Activated B cell treated with CpG ODN at 0.5 μM for 24 hours (primary cell): ENCODE measurements at regions not wholly inside any gene's neighbourhood (a gene's known extent, or its start where the extent isn't known, plus 50 kb on each side); places are given as distances from the start of the nearest gene placed in this dataset.

ENCODE experiments used
- ATAC-seq: fragments of 200-7000 bp; cut with Tn5 transposase; one replicate; pipeline ENCODE4 v1.10.0; 2021; ENCODE audit warnings: low read depth, mild to moderate bottlenecking, moderate library complexity
- CTCF ChIA-PET: fragments of 350-600 bp; sonication (Branson Sonifier 250); formaldehyde crosslinking; loops from one replicate; lab custom pipeline; 2021; ENCODE audit warnings: antibody characterized with exemption; lab: Charles Lee
- POLR2A ChIA-PET: fragments of 350-600 bp; sonication (Branson Sonifier 250); formaldehyde crosslinking; loops from one replicate; lab custom pipeline; 2021; ENCODE audit warnings: antibody characterized with exemption; lab: Charles Lee
- DNase-seq: peaks from one replicate; pipeline ENCODE4 v3.0.0; 2022
- H3K27ac Mint-ChIP-seq: one replicate; pipeline ENCODE4 v1.8.0; 2020; ENCODE audit warnings: mixed read lengths
- H3K27me3 Mint-ChIP-seq: one replicate; pipeline ENCODE4 v1.8.0; 2021; ENCODE audit warnings: mixed read lengths
- H3K36me3 Mint-ChIP-seq: one replicate; pipeline ENCODE4 v1.8.0; 2021; ENCODE audit warnings: low read depth, mixed read lengths
- H3K4me1 Mint-ChIP-seq: one replicate; pipeline ENCODE4 v1.8.0; 2021; ENCODE audit warnings: mixed read lengths
- H3K4me3 Mint-ChIP-seq: one replicate; pipeline ENCODE4 v1.8.0; 2020; ENCODE audit warnings: mild to moderate bottlenecking, mixed read lengths
- H3K9me3 Mint-ChIP-seq: one replicate; pipeline ENCODE4 v1.8.0; 2020; ENCODE audit warnings: mixed read lengths
- CTCF ChIP-seq: fragments of 200-600 bp; IDR thresholded peaks from one replicate; pipeline ENCODE4 v1.8.0; 2022; ENCODE audit warnings: antibody characterized with exemption, mild to moderate bottlenecking
- intact Hi-C: fragments of 100-400 bp; cut with micrococcal nuclease; formaldehyde crosslinking; loops from one replicate; pipeline ENCODE4 v1.15.1; 2024

GRCh38 chr4:19739101-19739651 lies 512.5 kb upstream of the SLIT2 start:
- CTCF ChIA-PET = no interaction called here
- peaks cover 2% of the 10 kb centered on the region for H3K4me1 Mint-ChIP-seq
- no peak overlapping the region for H3K27ac Mint-ChIP-seq
- DNase-seq (no peak), ATAC-seq (no peak)
- no peak for TF ChIP-seq CTCF
- H3K27me3 Mint-ChIP-seq = no peaks in the 10 kb centered on the region
- intact Hi-C loops = no loop called here
- H3K36me3 Mint-ChIP-seq = no peaks in the 10 kb centered on the region
- no peak overlapping the region for H3K4me3 Mint-ChIP-seq
- POLR2A ChIA-PET = no interaction called here
- peaks cover 3% of the 10 kb centered on the region for H3K9me3 Mint-ChIP-seq

- ChIA-PET CTCF (no interaction called here), POLR2A (no interaction called here)
- TF ChIP-seq CTCF = no peak
- no peak for DNase-seq
- Mint-ChIP-seq H3K27ac (no peak overlapping the region), H3K36me3 (no peaks in the 10 kb centered on the region), H3K9me3 (peaks cover 3% of the 10 kb centered on the region), H3K27me3 (no peaks in the 10 kb centered on the region), H3K4me3 (no peak overlapping the region), H3K4me1 (peaks cover 2% of the 10 kb centered on the region)
- intact Hi-C loops = no loop called here
- ATAC-seq = no peak
These were observed 514.5 kb upstream of the SLIT2 start for GRCh38 chr4:19736968-19737756.

- H3K4me3 Mint-ChIP-seq = no peak overlapping the region
- ATAC-seq (no peak), DNase-seq (no peak)
- TF ChIP-seq CTCF = no peak
- CTCF ChIA-PET = no interaction called here
- H3K4me1 Mint-ChIP-seq = peaks cover 8% of the 10 kb centered on the region
- H3K9me3 Mint-ChIP-seq = peaks cover 2% of the 10 kb centered on the region
- no peak overlapping the region for H3K27ac Mint-ChIP-seq
- POLR2A ChIA-PET = no interaction called here
- H3K27me3 Mint-ChIP-seq = no peaks in the 10 kb centered on the region
- intact Hi-C loops = no loop called here
- H3K36me3 Mint-ChIP-seq = no peaks in the 10 kb centered on the region
These were observed 516.7 kb upstream of the SLIT2 start for GRCh38 chr4:19735012-19735411.

GRCh38 chr4:19729886-19730651 lies 521.6 kb upstream of the SLIT2 start:
- intact Hi-C loops = no loop called here
- H3K36me3 Mint-ChIP-seq = no peaks in the 10 kb centered on the region
- H3K4me3 Mint-ChIP-seq = peak overlapping the region; percentile 60
- ATAC-seq (no peak), DNase-seq (no peak)
- H3K9me3 Mint-ChIP-seq = peaks cover 4% of the 10 kb centered on the region
- H3K27me3 Mint-ChIP-seq = no peaks in the 10 kb centered on the region
- TF ChIP-seq CTCF = no peak
- POLR2A ChIA-PET = no interaction called here
- peak overlapping the region; percentile 60 for H3K27ac Mint-ChIP-seq
- H3K4me1 Mint-ChIP-seq = peaks cover 11% of the 10 kb centered on the region
- CTCF ChIA-PET = no interaction called here

GRCh38 chr4:19728773-19729172 lies 522.9 kb upstream of the SLIT2 start:
- intact Hi-C loops = no loop called here
- no peak for ATAC-seq
- H3K36me3 Mint-ChIP-seq = no peaks in the 10 kb centered on the region
- POLR2A ChIA-PET = no interaction called here
- no peak for DNase-seq
- no peak overlapping the region for H3K27ac Mint-ChIP-seq
- H3K9me3 Mint-ChIP-seq = peaks cover 4% of the 10 kb centered on the region
- CTCF ChIA-PET = no interaction called here
- H3K4me1 Mint-ChIP-seq = peaks cover 11% of the 10 kb centered on the region
- no peak for TF ChIP-seq CTCF
- no peaks in the 10 kb centered on the region for H3K27me3 Mint-ChIP-seq
- no peak overlapping the region for H3K4me3 Mint-ChIP-seq
